Ovary (tissue), 7 donors: ENCODE measurements at regions not wholly inside any gene's neighbourhood (a gene's known extent, or its start where the extent isn't known, plus 50 kb on each side); places are given as distances from the start of the nearest gene placed in this dataset.

Experiments used
- DNase-seq, 5 donors: peaks; one replicate each; pipeline ENCODE4 v3.0.0-alpha.2; 2019 to 2020
- H3K27ac ChIP-seq, 2 donors: fragments of 200-600 bp; one replicate each; pipeline versions ENCODE4 v1.5.1 to v1.8.0; 2019 to 2022
- H3K27me3 ChIP-seq: fragments of 200-600 bp; one replicate; pipeline ENCODE4 v1.8.0; 2022
- H3K36me3 ChIP-seq: fragments of 200-600 bp; sonication (generic); one replicate; pipeline ENCODE4 v1.5.1; 2019
- H3K4me1 ChIP-seq: one replicate; pipeline ENCODE4 v1.8.1; 2013; ENCODE audit warnings: mild to moderate bottlenecking, moderate library complexity; ENCODE audit not compliant: insufficient read depth
- H3K4me3 ChIP-seq: fragments of 200-600 bp; sonication (generic); one replicate; pipeline ENCODE4 v1.5.1; 2017
- H3K9me3 ChIP-seq, 2 donors: fragments of 200-600 bp in 1 of 2; sonication (generic) in 1 of 2; one replicate each; pipeline versions ENCODE4 v1.5.1 to v1.8.1; 2013 to 2019; ENCODE audit warnings: mild to moderate bottlenecking in 1 of 2, moderate library complexity in 1 of 2
- EP300 ChIP-seq: sonication (generic); formaldehyde crosslinking; IDR thresholded peaks from one replicate; pipeline ENCODE4 v1.6.1; 2017; ENCODE audit warnings: antibody characterized with exemption
- POLR2A ChIP-seq: fragments of 450-650 bp; IDR thresholded peaks from one replicate; pipeline ENCODE4 v1.6.1; 2017; ENCODE audit warnings: antibody characterized with exemption, mild to moderate bottlenecking, moderate library complexity
- WGBS, 3 donors: extraction: QIAGEN DNeasy Blood & Tissue Kit in 1 of 3; methylation state at CpG; one replicate each; pipeline versions ENCODE4 v1.1.5 to v1.1.7; 2013 to 2017; 5-methylcytosine and 5-hydroxymethylcytosine counted together
- intact Hi-C, 4 donors: fragments of 100-400 bp; cut with DNase I; formaldehyde crosslinking; loops; one replicate each; pipeline versions ENCODE4 v1.11.0 to v1.15.1; 2022 to 2023
- TF ChIP-seq, protein P1 (sequence below), 3 donors: fragments of 450-650 bp in 2 of 3; fragments of 200-600 bp in 1 of 3; IDR thresholded peaks; one replicate each; pipeline versions ENCODE4 v1.5.1 to v1.8.0; 2016 to 2022; ENCODE audit warnings: antibody characterized with exemption in 3 of 3, mild to moderate bottlenecking in 1 of 3
- donor health status: DM: no; HTN: no; CAD: no; lungs with moderate emphysema.
- donor health status: DM: no; HTN: no; CAD: no.
- donor health status: Bipolar disorder and iron deficiency.
- donor health status: DM: no; HTN: no; CAD: no.
- donor health status: DM: yes; HTN: yes; CAD: no.

DNA sequence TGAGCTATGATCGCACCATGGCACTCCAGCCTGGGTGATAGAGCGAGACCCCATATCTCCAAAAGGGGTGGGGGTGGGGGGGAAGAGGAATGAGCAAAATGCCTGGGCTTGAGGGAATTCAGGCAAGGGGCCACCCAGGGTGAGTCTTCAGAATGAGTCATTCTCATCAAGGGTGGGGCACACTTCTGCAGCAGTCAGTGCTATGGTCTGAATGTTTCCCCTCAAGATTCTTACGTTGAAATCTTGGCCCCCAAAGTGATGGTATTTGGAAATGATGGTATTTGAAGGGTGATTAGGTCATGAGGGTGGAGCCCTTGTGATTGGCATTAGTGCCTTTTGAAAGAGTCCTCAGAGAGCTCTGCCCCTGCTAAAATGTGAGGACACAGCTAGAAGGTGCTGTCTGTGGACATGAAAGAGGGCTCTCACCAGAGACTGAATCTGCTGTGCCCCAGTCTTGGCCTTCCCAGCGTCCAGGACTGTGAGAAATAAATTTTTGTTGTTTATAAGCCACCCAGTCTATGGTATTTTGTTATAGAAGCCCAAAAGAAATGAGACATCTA lies 86.4 kb upstream of the THY1 start:
- intact Hi-C loops: no loop called here
- Histone ChIP-seq H3K27ac (no peak overlapping the region), H3K9me3 (no peaks in the 10 kb centered on the region), H3K4me3 (no peak overlapping the region), H3K27me3 (no peaks in the 10 kb centered on the region), H3K4me1 (peaks cover 3% of the 10 kb centered on the region), H3K36me3 (no peaks in the 10 kb centered on the region)
- 59 to 60% (median 59%) methylated on average over 4 of the region's 4 CpGs for WGBS, 3 donors
- TF ChIP-seq POLR2A (no peak), EP300 (no peak)
- TF ChIP-seq, protein P1, sequence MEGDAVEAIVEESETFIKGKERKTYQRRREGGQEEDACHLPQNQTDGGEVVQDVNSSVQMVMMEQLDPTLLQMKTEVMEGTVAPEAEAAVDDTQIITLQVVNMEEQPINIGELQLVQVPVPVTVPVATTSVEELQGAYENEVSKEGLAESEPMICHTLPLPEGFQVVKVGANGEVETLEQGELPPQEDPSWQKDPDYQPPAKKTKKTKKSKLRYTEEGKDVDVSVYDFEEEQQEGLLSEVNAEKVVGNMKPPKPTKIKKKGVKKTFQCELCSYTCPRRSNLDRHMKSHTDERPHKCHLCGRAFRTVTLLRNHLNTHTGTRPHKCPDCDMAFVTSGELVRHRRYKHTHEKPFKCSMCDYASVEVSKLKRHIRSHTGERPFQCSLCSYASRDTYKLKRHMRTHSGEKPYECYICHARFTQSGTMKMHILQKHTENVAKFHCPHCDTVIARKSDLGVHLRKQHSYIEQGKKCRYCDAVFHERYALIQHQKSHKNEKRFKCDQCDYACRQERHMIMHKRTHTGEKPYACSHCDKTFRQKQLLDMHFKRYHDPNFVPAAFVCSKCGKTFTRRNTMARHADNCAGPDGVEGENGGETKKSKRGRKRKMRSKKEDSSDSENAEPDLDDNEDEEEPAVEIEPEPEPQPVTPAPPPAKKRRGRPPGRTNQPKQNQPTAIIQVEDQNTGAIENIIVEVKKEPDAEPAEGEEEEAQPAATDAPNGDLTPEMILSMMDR (IDR thresholded peaks at IDR 0.05): no peak
- DNase-seq: no peak

DNA sequence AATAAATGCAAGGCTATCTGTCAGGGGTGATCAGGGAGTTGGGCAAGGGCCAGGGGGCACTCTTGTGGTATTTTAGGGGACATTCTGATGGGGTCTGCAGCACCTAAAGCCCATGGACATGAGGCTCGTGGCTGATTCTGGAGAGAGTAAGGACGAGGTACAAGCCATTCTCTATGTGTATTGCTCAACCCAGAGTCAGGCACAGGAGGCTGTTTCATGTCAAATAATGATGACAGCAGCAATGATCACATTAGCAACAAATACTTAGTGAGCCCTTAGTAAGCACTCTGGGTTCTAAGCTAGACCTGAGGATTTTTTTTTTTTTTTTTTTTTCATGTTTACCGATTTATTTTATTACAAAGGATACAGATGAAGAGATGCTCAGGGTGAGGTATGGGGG lies 83.5 kb upstream of the THY1 start:
- DNase-seq: peak in 1 of 5 donors; percentile 22
- TF ChIP-seq, protein P1 (IDR thresholded peaks at IDR 0.05): no peak
- TF ChIP-seq POLR2A (no peak), EP300 (no peak)
- Histone ChIP-seq H3K27me3 (no peaks in the 10 kb centered on the region), H3K4me3 (no peak overlapping the region), H3K27ac (no peak overlapping the region), H3K36me3 (no peaks in the 10 kb centered on the region), H3K4me1 (peaks cover 3% of the 10 kb centered on the region), H3K9me3 (no peaks in the 10 kb centered on the region)
- 17 to 34% (median 22%) methylated on average over 3 of the region's 3 CpGs for WGBS, 3 donors
- intact Hi-C loops: no loop called here

DNA sequence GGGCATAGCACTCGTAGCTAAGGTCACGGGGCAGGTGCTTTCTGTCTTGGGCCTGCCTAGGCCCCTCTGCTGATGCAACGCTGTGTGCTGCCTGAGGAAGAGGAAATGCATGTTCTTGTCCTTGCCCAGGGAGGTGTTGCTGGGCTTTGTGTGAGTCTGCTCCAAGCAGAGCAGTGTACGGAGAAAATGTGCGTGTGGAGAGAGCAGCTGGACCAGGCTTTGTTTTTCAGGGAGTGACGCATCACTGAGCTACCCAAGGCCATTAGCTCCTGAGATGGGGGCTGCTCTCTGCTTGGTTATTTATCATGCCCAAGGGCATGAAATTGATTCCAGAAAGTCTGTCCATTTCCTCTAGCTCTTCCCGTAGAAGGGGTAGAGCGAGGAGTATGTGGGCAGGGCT lies 82.9 kb upstream of the THY1 start:
- H3K4me1 ChIP-seq: peaks cover 3% of the 10 kb centered on the region
- H3K36me3 ChIP-seq: no peaks in the 10 kb centered on the region
- intact Hi-C loops: no loop called here
- DNase-seq: peak in 3 of 5 donors; percentile 47 to 57 (median 56)
- TF ChIP-seq EP300 (no peak), POLR2A (no peak)
- TF ChIP-seq, protein P1 (IDR thresholded peaks at IDR 0.05): no peak
- no peak overlapping the region for H3K4me3 ChIP-seq
- 13 to 30% (median 15%) methylated on average over 8 of the region's 8 CpGs for WGBS, 3 donors
- no peak overlapping the region for H3K27ac ChIP-seq
- H3K27me3 ChIP-seq: no peaks in the 10 kb centered on the region
- no peaks in the 10 kb centered on the region for H3K9me3 ChIP-seq

DNA sequence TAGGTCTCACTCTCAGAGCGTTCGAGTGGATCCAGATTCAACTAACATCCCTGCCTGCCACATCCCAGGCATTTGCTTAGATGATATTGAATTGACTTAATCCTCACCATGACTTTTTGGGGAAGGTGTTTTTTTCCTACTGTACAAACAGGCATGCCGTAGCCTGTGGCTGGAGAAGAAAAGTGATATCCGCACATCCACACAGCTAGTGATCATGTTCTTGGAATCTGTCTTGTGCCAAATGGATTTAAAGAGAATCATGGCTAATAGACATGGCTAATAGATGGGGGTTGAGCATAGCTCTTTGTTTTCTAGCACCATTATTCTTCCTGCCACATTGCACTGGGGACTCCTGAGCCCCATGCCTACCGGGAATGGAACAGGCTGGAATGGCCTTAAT lies 82.1 kb upstream of the THY1 start:
- no peak overlapping the region for H3K4me3 ChIP-seq
- H3K27ac ChIP-seq: no peak overlapping the region
- DNase-seq: no peak
- H3K27me3 ChIP-seq: no peaks in the 10 kb centered on the region
- intact Hi-C loops: no loop called here
- peaks cover 3% of the 10 kb centered on the region for H3K4me1 ChIP-seq
- 75 to 80% (median 76%) methylated on average over 5 of the region's 5 CpGs for WGBS, 3 donors
- no peaks in the 10 kb centered on the region for H3K36me3 ChIP-seq
- no peaks in the 10 kb centered on the region for H3K9me3 ChIP-seq
- TF ChIP-seq POLR2A (no peak), EP300 (no peak)
- TF ChIP-seq, protein P1 (IDR thresholded peaks at IDR 0.05): no peak
